H9 (cell line): ENCODE measurements at regions not wholly inside any gene's neighbourhood (a gene's known extent, or its start where the extent isn't known, plus 50 kb on each side); places are given as distances from the start of the nearest gene placed in this dataset.

Experiments
- DNase-seq: peaks from one replicate; pipeline ENCODE4 v3.0.0-alpha.2; 2017
- H2AFZ ChIP-seq: one replicate; pipeline ENCODE4 v1.6.1; 2013; ENCODE audit warnings: mild to moderate bottlenecking, low read length, control low read depth, moderate library complexity
- H2AK5ac ChIP-seq: 2 replicates; pipeline ENCODE4 v1.6.1; 2013; ENCODE audit warnings: low read length, control low read depth, mixed read lengths; ENCODE audit not compliant: insufficient read length
- H2BK120ac ChIP-seq: one replicate; pipeline ENCODE4 v1.6.1; 2013; ENCODE audit warnings: low read depth, mild to moderate bottlenecking, low read length, control low read depth, inconsistent platforms; ENCODE audit not compliant: poor library complexity, severe bottlenecking
- H2BK12ac ChIP-seq: 2 replicates; pipeline ENCODE4 v1.6.1; 2013; ENCODE audit warnings: low read length, control low read depth, mixed read lengths, low read depth; ENCODE audit not compliant: insufficient read length
- H2BK15ac ChIP-seq: 2 replicates; pipeline ENCODE4 v1.6.1; 2013; ENCODE audit warnings: low read depth, low read length, control low read depth
- H2BK20ac ChIP-seq: one replicate; pipeline ENCODE4 v1.6.1; 2013; ENCODE audit warnings: low read depth, mild to moderate bottlenecking, low read length, control low read depth, inconsistent platforms; ENCODE audit not compliant: poor library complexity, severe bottlenecking
- H2BK5ac ChIP-seq: 2 replicates; pipeline ENCODE4 v1.6.1; 2013; ENCODE audit warnings: low read length, control low read depth, mixed read lengths; ENCODE audit not compliant: insufficient read length
- H3K14ac ChIP-seq: 2 replicates; pipeline ENCODE4 v1.6.1; 2013; ENCODE audit warnings: low read length, control low read depth; ENCODE audit not compliant: insufficient read depth
- H3K18ac ChIP-seq: 2 replicates; pipeline ENCODE4 v1.6.1; 2013; ENCODE audit warnings: low read depth, mild to moderate bottlenecking, mixed read lengths, low read length, control low read depth; ENCODE audit not compliant: insufficient read length
- H3K23ac ChIP-seq: 2 replicates; pipeline ENCODE4 v1.6.1; 2013; ENCODE audit warnings: low read length, control low read depth, mixed read lengths, low read depth; ENCODE audit not compliant: insufficient read length
- H3K23me2 ChIP-seq: 2 replicates; pipeline ENCODE4 v1.6.1; 2013; ENCODE audit warnings: low read depth, mild to moderate bottlenecking, mixed read lengths, low read length, control low read depth; ENCODE audit not compliant: insufficient read length, poor library complexity, severe bottlenecking
- H3K27ac ChIP-seq: 2 replicates; pipeline ENCODE4 v1.5.1; 2013; ENCODE audit warnings: low read length, control low read depth, mixed read lengths, low read depth; ENCODE audit not compliant: insufficient read length
- H3K27me3 ChIP-seq: 2 replicates; pipeline ENCODE4 v1.6.1; 2013; ENCODE audit warnings: low read length, control low read depth, inconsistent platforms; ENCODE audit not compliant: insufficient read depth
- H3K4ac ChIP-seq: 2 replicates; pipeline ENCODE4 v1.6.1; 2013; ENCODE audit warnings: low read depth, mild to moderate bottlenecking, control low read depth, inconsistent platforms, low read length, moderate library complexity
- H3K4me1 ChIP-seq: 2 replicates; pipeline ENCODE4 v1.6.1; 2013; ENCODE audit warnings: low read length, control low read depth, inconsistent platforms; ENCODE audit not compliant: insufficient read depth
- H3K4me2 ChIP-seq: 2 replicates; pipeline ENCODE4 v1.6.1; 2013; ENCODE audit warnings: low read length, control low read depth, mixed read lengths; ENCODE audit not compliant: insufficient read length, insufficient read depth
- H3K56ac ChIP-seq: 2 replicates; pipeline ENCODE4 v1.6.1; 2013; ENCODE audit warnings: low read depth, mild to moderate bottlenecking, mixed read lengths, low read length, control low read depth; ENCODE audit not compliant: insufficient read length
- H3K79me1 ChIP-seq: 2 replicates; pipeline ENCODE4 v1.6.1; 2013; ENCODE audit warnings: low read depth, mild to moderate bottlenecking, moderate library complexity, low read length, control low read depth, inconsistent platforms; ENCODE audit not compliant: insufficient read depth, poor library complexity, severe bottlenecking
- H3K79me2 ChIP-seq: 2 replicates; pipeline ENCODE4 v1.6.1; 2013; ENCODE audit warnings: low read length, control low read depth, inconsistent platforms; ENCODE audit not compliant: insufficient read depth
- H3K9ac ChIP-seq: 2 replicates; pipeline ENCODE4 v1.6.1; 2013; ENCODE audit warnings: low read length, control low read depth, mixed read lengths; ENCODE audit not compliant: insufficient read length; ENCODE audit errors: extremely low read depth
- H3K9me3 ChIP-seq: one replicate; pipeline ENCODE4 v1.6.1; 2013; ENCODE audit warnings: low read depth, low read length, inconsistent platforms; ENCODE audit not compliant: control insufficient read depth
- H3T11ph ChIP-seq: one replicate; pipeline ENCODE4 v1.6.1; 2013; ENCODE audit warnings: mild to moderate bottlenecking, low read length, control low read depth, inconsistent platforms
- H4K20me1 ChIP-seq: one replicate; pipeline ENCODE4 v1.6.1; 2013; ENCODE audit not compliant: control insufficient read depth, insufficient read length, insufficient read depth
- H4K5ac ChIP-seq: 2 replicates; pipeline ENCODE4 v1.6.1; 2013; ENCODE audit warnings: low read depth, mild to moderate bottlenecking, mixed read lengths, low read length, control low read depth; ENCODE audit not compliant: insufficient read length
- H4K8ac ChIP-seq: replicated peaks from 2 replicates; pipeline ENCODE4 v1.6.1; 2013; ENCODE audit warnings: low read length, control low read depth, mixed read lengths, low read depth; ENCODE audit not compliant: insufficient read length
- H4K91ac ChIP-seq: 2 replicates; pipeline ENCODE4 v1.6.1; 2013; ENCODE audit warnings: low read depth, mild to moderate bottlenecking, moderate library complexity, mixed read lengths, low read length, control low read depth; ENCODE audit not compliant: insufficient read length
- H3K27ac Mint-ChIP-seq, 3 experiments: 2 replicates in 2 of 3; 3 replicates in 1 of 3; pipeline ENCODE4 v1.8.0; 2020 to 2021; ENCODE audit warnings: mixed read lengths in 3 of 3, mild to moderate bottlenecking in 1 of 3, moderate library complexity in 1 of 3
- H3K27me3 Mint-ChIP-seq: 2 replicates; pipeline ENCODE4 v1.8.0; 2021; ENCODE audit warnings: low read depth, mild to moderate bottlenecking, moderate library complexity, mixed read lengths
- H3K36me3 Mint-ChIP-seq, 3 experiments: 2 replicates in 2 of 3; 3 replicates in 1 of 3; pipeline ENCODE4 v1.8.0; 2020 to 2021; ENCODE audit warnings: low read depth in 3 of 3, mixed read lengths in 3 of 3; ENCODE audit not compliant: insufficient read depth in 1 of 3
- H3K4me1 Mint-ChIP-seq, 2 experiments: 2 replicates each; pipeline ENCODE4 v1.8.0; 2020; ENCODE audit warnings: mixed read lengths in 2 of 2
- H3K4me3 Mint-ChIP-seq, 2 experiments: 2 replicates in 1 of 2; 3 replicates in 1 of 2; pipeline ENCODE4 v1.8.0; 2020 to 2021; ENCODE audit warnings: mild to moderate bottlenecking in 2 of 2, mixed read lengths in 2 of 2, moderate library complexity in 1 of 2
- H3K9me3 Mint-ChIP-seq, 2 experiments: 2 replicates in 1 of 2; 3 replicates in 1 of 2; pipeline ENCODE4 v1.8.0; 2020; ENCODE audit warnings: mild to moderate bottlenecking in 2 of 2, mixed read lengths in 2 of 2, moderate library complexity in 1 of 2
- CTCF ChIP-seq: fragments of 200-600 bp; sonication (generic); conservative IDR thresholded peaks from 3 replicates; pipeline ENCODE4 v1.8.0; 2021; ENCODE audit warnings: antibody characterized with exemption, mild to moderate bottlenecking
- WGBS: extraction: QIAGEN DNeasy Blood & Tissue Kit; methylation state at CpG from one replicate; pipeline ENCODE4 v1.1.7; 2013; ENCODE audit warnings: missing lambda C conversion rate, low lambda C conversion rate, mixed read lengths; ENCODE audit not compliant: insufficient read length; ENCODE audit errors: extremely low coverage; 5-methylcytosine and 5-hydroxymethylcytosine counted together

- H3K4me3 Mint-ChIP-seq, result no peak overlapping the region
- Histone ChIP-seq H3K9ac (no peak overlapping the region), H4K8ac (no peak overlapping the region), H3K9me3 (no peaks in the 10 kb centered on the region), H3K18ac (no peak overlapping the region), H4K91ac (no peak overlapping the region), H3K14ac (no peak overlapping the region), H3K4ac (no peak overlapping the region), H2BK20ac (no peak overlapping the region), H3K23me2 (no peaks in the 10 kb centered on the region), H3K23ac (no peak overlapping the region), H2BK120ac (no peak overlapping the region), H3K4me1 (peaks cover 5% of the 10 kb centered on the region), H4K20me1 (no peaks in the 10 kb centered on the region), H3T11ph (no peak overlapping the region), H3K79me2 (no peaks in the 10 kb centered on the region), H3K79me1 (no peaks in the 10 kb centered on the region), H3K27ac (no peak overlapping the region), H2BK12ac (no peak overlapping the region), H2BK15ac (no peak overlapping the region), H3K4me2 (no peak overlapping the region), H3K27me3 (no peaks in the 10 kb centered on the region), H2AK5ac (no peak overlapping the region), H2AFZ (no peak overlapping the region), H4K5ac (no peak overlapping the region), H3K56ac (no peak overlapping the region), H2BK5ac (no peak overlapping the region)
- no CpG with 5 or more reads among the region's 3 CpGs for WGBS
- H3K9me3 Mint-ChIP-seq, result no peaks in the 10 kb centered on the region
- no peak for DNase-seq
- TF ChIP-seq CTCF, result no peak
- peaks cover 14% of the 10 kb centered on the region in 2 experiments for H3K4me1 Mint-ChIP-seq
- H3K36me3 Mint-ChIP-seq, result no peaks in the 10 kb centered on the region
- H3K27ac Mint-ChIP-seq, result no peak overlapping the region
- H3K27me3 Mint-ChIP-seq, result no peaks in the 10 kb centered on the region; the same call in 1 of the 2 replicates
These were observed 1145.8 kb downstream of the GALC start for GRCh38 chr14:86847140-86847539.
